ENCODE measurements at regions not wholly inside any gene's neighbourhood (a gene's known extent, or its start where the extent isn't known, plus 50 kb on each side); places are given as distances from the start of the nearest gene placed in this dataset.
A peak's percentile ranks its signal among the peaks of the same experiment; 100 is the strongest.

- no peaks in the 10 kb centered on the region for H3K36me3 ChIP-seq (ENCODE audit: insufficient read depth, low read length)
- no peaks in the 10 kb centered on the region for H3K27me3 ChIP-seq (ENCODE audit: insufficient read depth, low read length, poor library complexity, severe bottlenecking)
- no peak overlapping the region for H3K4me3 ChIP-seq (ENCODE audit: low read length, poor library complexity, severe bottlenecking)
- no peak overlapping the region for H3K4me2 ChIP-seq (ENCODE audit: low read depth, low read length, poor library complexity, severe bottlenecking)
- no peaks in the 10 kb centered on the region for H4K20me1 ChIP-seq (ENCODE audit: insufficient read depth, low read length, poor library complexity, severe bottlenecking)
- H3K9ac ChIP-seq (ENCODE audit: low read depth, low read length, poor library complexity, severe bottlenecking) = no peak overlapping the region
- H2AFZ ChIP-seq (ENCODE audit: low read length) = no peak overlapping the region
- no peak for TF ChIP-seq EZH2phosphoT487 (IDR thresholded peaks at IDR 0.05; ENCODE audit: borderline replicate concordance)
- TF ChIP-seq CTCF (conservative IDR thresholded peaks at IDR 0.05; ENCODE audit: low read length) = peak; percentile 84
- no peaks in the 10 kb centered on the region for H3K9me2 ChIP-seq (replicated peaks; ENCODE audit: low read depth, low read length)
- no peaks in the 10 kb centered on the region for H3F3A ChIP-seq (ENCODE audit: low read depth)
- no peaks in the 10 kb centered on the region for H3K9me3 ChIP-seq (ENCODE audit: insufficient read depth, low read depth, low read length)
- H3K79me2 ChIP-seq (ENCODE audit: insufficient read depth, low read length) = no peaks in the 10 kb centered on the region
- H3K4me1 ChIP-seq (ENCODE audit: insufficient read depth, low read length, poor library complexity, severe bottlenecking) = no peaks in the 10 kb centered on the region
Measured at GRCh38 chr12:93979189-93979588, 169.2 kb upstream of the PLXNC1 start.

- H2AFZ ChIP-seq (ENCODE audit: low read length) = no peak overlapping the region
- H3K36me3 ChIP-seq (ENCODE audit: insufficient read depth, low read length) = no peaks in the 10 kb centered on the region
- no peak overlapping the region for H3K4me2 ChIP-seq (ENCODE audit: low read depth, low read length, poor library complexity, severe bottlenecking)
- H3K79me2 ChIP-seq (ENCODE audit: insufficient read depth, low read length) = no peaks in the 10 kb centered on the region
- no peaks in the 10 kb centered on the region for H3K27me3 ChIP-seq (ENCODE audit: insufficient read depth, low read length, poor library complexity, severe bottlenecking)
- no peaks in the 10 kb centered on the region for H3F3A ChIP-seq (ENCODE audit: low read depth)
- TF ChIP-seq EZH2phosphoT487 (IDR thresholded peaks at IDR 0.05; ENCODE audit: borderline replicate concordance) (no peak), CTCF (conservative IDR thresholded peaks at IDR 0.05; ENCODE audit: low read length) (no peak)
- H3K9me3 ChIP-seq (ENCODE audit: insufficient read depth, low read depth, low read length) = no peaks in the 10 kb centered on the region
- no peaks in the 10 kb centered on the region for H3K4me1 ChIP-seq (ENCODE audit: insufficient read depth, low read length, poor library complexity, severe bottlenecking)
- no peaks in the 10 kb centered on the region for H3K9me2 ChIP-seq (replicated peaks; ENCODE audit: low read depth, low read length)
- H4K20me1 ChIP-seq (ENCODE audit: insufficient read depth, low read length, poor library complexity, severe bottlenecking) = no peaks in the 10 kb centered on the region
- no peak overlapping the region for H3K4me3 ChIP-seq (ENCODE audit: low read length, poor library complexity, severe bottlenecking)
- H3K9ac ChIP-seq (ENCODE audit: low read depth, low read length, poor library complexity, severe bottlenecking) = no peak overlapping the region
Measured at GRCh38 chr12:93980711-93981110, 167.7 kb upstream of the PLXNC1 start.

GRCh38 chr12:93981411-93981810 is 167.0 kb upstream of the PLXNC1 start:
- H3K27me3 ChIP-seq (ENCODE audit: insufficient read depth, low read length, poor library complexity, severe bottlenecking) = no peaks in the 10 kb centered on the region
- no peaks in the 10 kb centered on the region for H3K4me1 ChIP-seq (ENCODE audit: insufficient read depth, low read length, poor library complexity, severe bottlenecking)
- no peaks in the 10 kb centered on the region for H3K36me3 ChIP-seq (ENCODE audit: insufficient read depth, low read length)
- no peak overlapping the region for H2AFZ ChIP-seq (ENCODE audit: low read length)
- no peak overlapping the region for H3K4me2 ChIP-seq (ENCODE audit: low read depth, low read length, poor library complexity, severe bottlenecking)
- H3K9me3 ChIP-seq (ENCODE audit: insufficient read depth, low read depth, low read length) = no peaks in the 10 kb centered on the region
- H3K9ac ChIP-seq (ENCODE audit: low read depth, low read length, poor library complexity, severe bottlenecking) = no peak overlapping the region
- no peaks in the 10 kb centered on the region for H3F3A ChIP-seq (ENCODE audit: low read depth)
- H4K20me1 ChIP-seq (ENCODE audit: insufficient read depth, low read length, poor library complexity, severe bottlenecking) = no peaks in the 10 kb centered on the region
- no peaks in the 10 kb centered on the region for H3K9me2 ChIP-seq (replicated peaks; ENCODE audit: low read depth, low read length)
- H3K4me3 ChIP-seq (ENCODE audit: low read length, poor library complexity, severe bottlenecking) = no peak overlapping the region
- H3K79me2 ChIP-seq (ENCODE audit: insufficient read depth, low read length) = no peaks in the 10 kb centered on the region
- no peak for TF ChIP-seq CTCF (conservative IDR thresholded peaks at IDR 0.05; ENCODE audit: low read length)
- TF ChIP-seq EZH2phosphoT487 (IDR thresholded peaks at IDR 0.05; ENCODE audit: borderline replicate concordance) = no peak

All from Loucy (cell line).